ENCODE measurements at regions not wholly inside any gene's neighbourhood (a gene's known extent, or its start where the extent isn't known, plus 50 kb on each side); places are given as distances from the start of the nearest gene placed in this dataset.
"Not testable (repeated sequence)": the region's sequence is repeated elsewhere in the genome, so short reads cannot be mapped to it uniquely, and the experiment has no call there.

DNA sequence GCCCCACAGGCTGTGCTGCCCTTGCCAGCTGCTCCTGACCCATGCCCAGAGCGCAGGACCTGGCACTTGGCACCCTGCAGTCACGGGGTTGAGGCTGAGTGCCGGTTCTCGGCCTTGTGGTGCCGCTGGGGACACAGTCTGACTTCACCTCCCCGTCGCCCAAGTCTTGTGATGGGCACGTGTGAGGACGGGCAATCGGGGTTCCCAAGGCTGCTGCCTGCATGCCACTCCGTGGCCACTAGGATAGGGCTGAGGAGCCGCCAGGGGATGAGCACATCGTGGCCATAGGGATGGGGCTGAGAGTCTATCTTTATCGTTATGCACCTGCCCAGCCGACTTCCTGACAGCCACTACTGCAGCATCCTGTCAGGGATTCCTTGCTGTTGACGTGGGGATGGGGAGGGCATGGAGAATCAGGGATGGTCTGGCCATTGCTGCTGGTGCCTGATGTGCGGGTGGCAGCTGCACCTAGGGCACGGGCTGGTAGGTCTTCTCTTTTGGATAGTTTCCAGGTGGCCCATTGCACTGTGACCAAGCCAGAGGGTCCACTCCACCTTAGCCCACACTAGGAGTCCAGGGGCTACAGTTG, 243.5 kb downstream of the FOXD4L6 start:
- not testable (repeated sequence) for H3K27ac Mint-ChIP-seq; ATAC-seq (ENCODE audit: low read depth in 2 of 2); H3K27me3 Mint-ChIP-seq; H3K4me3 Mint-ChIP-seq; H3K4me1 Mint-ChIP-seq; DNase-seq
- H3K36me3 Mint-ChIP-seq = peaks cover 22 to 25% of the 10 kb centered on the region in 2 donors
- peaks cover 2 to 92% (median 89%) of the 10 kb centered on the region in 7 donors for H3K9me3 Mint-ChIP-seq

DNA sequence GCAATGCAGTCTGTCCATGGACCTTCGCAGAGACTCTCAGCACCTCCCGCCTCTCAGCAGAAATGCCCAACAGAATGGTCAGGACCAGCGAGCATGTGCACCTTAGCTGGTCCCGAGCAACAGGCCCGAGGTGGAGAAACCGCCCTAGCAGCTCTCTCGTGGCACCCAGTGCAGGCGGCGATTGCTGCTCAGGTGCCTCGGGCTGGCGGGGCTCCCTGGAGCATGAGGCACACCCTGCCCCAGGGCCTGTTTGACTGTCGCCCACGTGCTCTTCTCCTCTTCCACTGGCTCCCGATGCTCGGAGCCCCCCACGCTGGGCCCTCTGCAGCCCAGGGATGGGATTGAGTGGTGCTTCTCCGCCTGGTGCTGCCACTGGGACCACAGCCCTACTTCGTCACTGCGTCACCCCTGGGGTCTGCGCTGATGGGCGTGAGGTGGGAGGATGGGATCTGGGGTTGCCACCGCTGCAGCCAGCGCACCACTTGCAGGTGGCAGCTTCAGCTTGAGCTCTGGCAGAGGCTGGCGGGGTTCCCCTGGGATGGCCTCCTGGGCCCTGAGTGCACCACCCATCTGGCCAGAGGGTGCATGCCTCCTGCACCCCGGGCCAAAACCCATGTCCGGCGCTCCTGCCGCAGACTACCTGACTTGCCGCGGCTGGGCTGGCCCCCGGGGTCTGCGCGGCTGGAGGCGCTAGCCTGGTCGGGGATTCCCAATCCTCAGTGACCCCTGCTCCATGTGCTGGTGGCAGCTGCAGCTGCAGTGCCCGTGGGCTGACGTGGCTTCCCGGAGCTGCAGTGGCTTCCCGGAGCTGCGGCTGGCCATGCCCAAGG, 244.2 kb downstream of the FOXD4L6 start:
- ATAC-seq (ENCODE audit: low read depth in 2 of 2) (no peak), DNase-seq (no peak)
- H3K4me1 Mint-ChIP-seq = peaks cover 0 to 2% (median 0%) of the 10 kb centered on the region in 3 donors
- H3K4me3 Mint-ChIP-seq = no peak overlapping the region
- H3K27me3 Mint-ChIP-seq = no peaks in the 10 kb centered on the region
- H3K27ac Mint-ChIP-seq = no peak overlapping the region
- peaks cover 8 to 92% (median 89%) of the 10 kb centered on the region in 7 donors for H3K9me3 Mint-ChIP-seq
- H3K36me3 Mint-ChIP-seq = peaks cover 22 to 24% of the 10 kb centered on the region in 2 donors

DNA sequence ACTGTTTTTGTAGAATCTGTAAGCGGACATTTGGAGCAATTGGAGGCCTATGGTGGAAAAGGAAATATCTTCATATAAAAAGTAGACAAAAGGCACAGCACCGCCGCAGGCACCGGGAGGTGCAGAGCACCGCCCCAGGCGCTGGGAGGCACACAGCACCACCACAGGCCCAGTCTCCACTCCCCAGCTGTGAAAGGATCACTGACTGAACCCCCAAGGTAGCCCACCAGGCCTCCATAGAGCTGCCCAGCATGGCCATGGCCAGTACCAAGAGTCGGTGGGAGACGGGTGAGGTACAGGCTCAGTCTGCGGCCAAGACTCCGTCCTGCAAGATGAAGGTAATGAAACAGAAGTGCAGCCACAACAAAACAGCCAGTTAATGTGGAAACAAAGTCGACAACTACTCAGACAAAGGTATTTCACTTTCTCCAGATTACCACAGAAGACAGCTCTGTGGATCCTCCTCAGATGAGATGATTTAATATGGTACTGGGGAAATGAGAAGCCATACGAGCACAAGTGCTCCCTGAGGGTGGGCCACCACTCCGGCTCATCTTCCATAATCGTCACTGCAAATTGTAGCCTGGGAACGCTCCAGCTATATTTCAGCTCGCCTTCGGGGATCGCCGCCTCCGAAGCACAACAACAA, 244.9 kb downstream of the FOXD4L6 start:
- peaks cover 20 to 22% of the 10 kb centered on the region in 2 donors for H3K36me3 Mint-ChIP-seq
- ATAC-seq (ENCODE audit: low read depth in 2 of 2) = not testable (repeated sequence)

DNA sequence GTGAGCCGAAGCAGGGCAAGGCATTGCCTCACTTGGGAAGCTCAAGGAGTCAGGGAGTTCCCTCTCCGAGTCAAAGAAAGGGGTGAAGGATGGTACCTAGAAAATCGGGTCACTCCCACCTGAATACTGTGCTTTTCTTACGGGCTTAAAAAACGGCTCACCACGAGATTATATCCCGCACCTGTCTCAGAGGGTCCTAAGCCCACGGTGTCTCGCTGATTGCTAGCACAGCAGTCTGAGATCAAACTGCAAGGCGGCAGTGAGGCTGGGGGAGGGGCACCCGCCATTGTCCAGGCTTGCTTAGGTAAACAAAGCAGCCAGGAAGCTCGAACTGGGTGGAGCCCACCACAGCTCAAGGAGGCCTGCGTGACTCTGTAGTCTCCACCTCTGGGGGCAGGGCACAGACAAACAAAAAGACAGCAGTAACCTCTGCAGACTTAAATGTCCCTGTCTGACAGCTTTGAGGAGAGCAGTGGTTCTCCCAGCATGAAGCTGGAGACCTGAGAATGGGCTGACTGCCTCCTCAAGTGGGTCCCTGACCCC, 254.7 kb downstream of the FOXD4L6 start:
- H3K36me3 Mint-ChIP-seq = peaks cover 15 to 25% of the 10 kb centered on the region in 2 donors
- peaks cover 9 to 84% (median 78%) of the 10 kb centered on the region in 7 donors for H3K9me3 Mint-ChIP-seq
- H3K27me3 Mint-ChIP-seq; H3K4me1 Mint-ChIP-seq; DNase-seq; ATAC-seq (ENCODE audit: low read depth in 2 of 2); H3K27ac Mint-ChIP-seq; H3K4me3 Mint-ChIP-seq: not testable (repeated sequence)

More for the DNA sequence above, 244.9 kb downstream of the FOXD4L6 start:
- H3K4me1 Mint-ChIP-seq, DNase-seq, H3K27ac Mint-ChIP-seq, H3K27me3 Mint-ChIP-seq, H3K4me3 Mint-ChIP-seq: not testable (repeated sequence)
- H3K9me3 Mint-ChIP-seq = peaks cover 8 to 90% (median 88%) of the 10 kb centered on the region in 7 donors

DNA sequence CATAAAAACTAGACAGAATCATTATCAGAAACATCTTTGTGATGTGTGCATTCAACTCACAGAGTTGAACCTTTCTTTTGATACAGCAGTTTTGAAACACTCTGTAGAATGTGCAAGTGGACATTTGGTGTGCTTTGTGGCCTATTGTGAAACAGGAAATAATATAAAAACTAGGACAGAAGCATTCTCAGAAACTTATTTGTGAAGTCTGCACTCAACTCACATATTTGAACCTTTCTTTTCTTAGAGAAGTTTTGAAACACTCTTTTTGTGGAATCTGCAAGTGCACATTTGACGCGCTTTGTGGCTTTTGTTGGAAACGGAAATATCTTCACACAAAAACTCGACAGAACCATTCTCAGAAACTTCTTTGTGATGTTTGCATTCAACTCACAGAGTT, 260.0 kb downstream of the FOXD4L6 start:
- not testable (repeated sequence) for ATAC-seq (ENCODE audit: low read depth in 2 of 2); H3K27me3 Mint-ChIP-seq; H3K4me1 Mint-ChIP-seq; DNase-seq; H3K4me3 Mint-ChIP-seq; H3K27ac Mint-ChIP-seq
- peaks cover 0 to 64% (median 59%) of the 10 kb centered on the region in 7 donors for H3K9me3 Mint-ChIP-seq
- H3K36me3 Mint-ChIP-seq = peaks cover 20 to 23% of the 10 kb centered on the region in 2 donors

All from naive B cell (primary cell).